C4-2B (cell line): ENCODE measurements at regions not wholly inside any gene's neighbourhood (a gene's known extent, or its start where the extent isn't known, plus 50 kb on each side); places are given as distances from the start of the nearest gene placed in this dataset.

Source experiments
- ZFX ChIP-seq: fragments of 450-650 bp; IDR thresholded peaks from 2 replicates; pipeline ENCODE4 v1.6.1; 2017
- TF ChIP-seq, protein P1 (sequence below): fragments of 450-650 bp; conservative IDR thresholded peaks from 2 replicates; pipeline ENCODE4 v1.5.1; 2017; ENCODE audit warnings: mild to moderate bottlenecking

DNA sequence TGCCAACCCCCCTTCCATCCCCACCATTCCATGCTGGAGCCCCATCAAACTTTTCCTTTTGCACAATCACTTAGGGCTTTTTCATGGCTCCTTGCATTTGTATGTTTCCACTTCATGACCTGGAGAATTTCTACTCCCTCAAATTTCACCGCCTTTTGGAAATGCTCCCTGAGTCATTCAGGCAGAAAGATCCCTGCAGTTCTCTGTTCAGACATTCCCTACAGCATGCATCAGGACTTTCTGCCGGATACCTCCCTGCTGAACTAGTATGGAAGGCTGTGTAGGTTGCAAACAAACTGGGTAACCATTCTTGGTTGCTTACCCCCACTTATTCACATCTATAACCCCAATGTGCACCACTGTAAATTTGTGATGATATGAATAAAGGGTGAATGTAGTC is 389.6 kb upstream of the CELF4 start:
- TF ChIP-seq, protein P1, sequence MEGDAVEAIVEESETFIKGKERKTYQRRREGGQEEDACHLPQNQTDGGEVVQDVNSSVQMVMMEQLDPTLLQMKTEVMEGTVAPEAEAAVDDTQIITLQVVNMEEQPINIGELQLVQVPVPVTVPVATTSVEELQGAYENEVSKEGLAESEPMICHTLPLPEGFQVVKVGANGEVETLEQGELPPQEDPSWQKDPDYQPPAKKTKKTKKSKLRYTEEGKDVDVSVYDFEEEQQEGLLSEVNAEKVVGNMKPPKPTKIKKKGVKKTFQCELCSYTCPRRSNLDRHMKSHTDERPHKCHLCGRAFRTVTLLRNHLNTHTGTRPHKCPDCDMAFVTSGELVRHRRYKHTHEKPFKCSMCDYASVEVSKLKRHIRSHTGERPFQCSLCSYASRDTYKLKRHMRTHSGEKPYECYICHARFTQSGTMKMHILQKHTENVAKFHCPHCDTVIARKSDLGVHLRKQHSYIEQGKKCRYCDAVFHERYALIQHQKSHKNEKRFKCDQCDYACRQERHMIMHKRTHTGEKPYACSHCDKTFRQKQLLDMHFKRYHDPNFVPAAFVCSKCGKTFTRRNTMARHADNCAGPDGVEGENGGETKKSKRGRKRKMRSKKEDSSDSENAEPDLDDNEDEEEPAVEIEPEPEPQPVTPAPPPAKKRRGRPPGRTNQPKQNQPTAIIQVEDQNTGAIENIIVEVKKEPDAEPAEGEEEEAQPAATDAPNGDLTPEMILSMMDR = no peak
- TF ChIP-seq ZFX = no peak
